H1 (cell line): ENCODE measurements at regions not wholly inside any gene's neighbourhood (a gene's known extent, or its start where the extent isn't known, plus 50 kb on each side); places are given as distances from the start of the nearest gene placed in this dataset.

Source experiments
- CTCF ChIA-PET: fragments of 300-600 bp; sonication (Branson Sonifier 250); formaldehyde crosslinking; loops from one replicate; lab custom pipeline; 2021; ENCODE audit not compliant: partially characterized antibody; lab: Charles Lee
- POLR2A ChIA-PET: fragments of 300-600 bp; sonication (Branson Sonifier 250); formaldehyde crosslinking; loops from one replicate; lab custom pipeline; 2021; ENCODE audit warnings: inconsistent platforms; ENCODE audit not compliant: partially characterized antibody; lab: Charles Lee
- DNase-seq, 2 experiments: peaks; one replicate each; pipeline versions ENCODE4 v3.0.0 to v3.0.0-alpha.2; 2010 to 2022; ENCODE audit warnings: low spot score in 2 of 2, low read depth in 1 of 2, mixed read lengths in 1 of 2
- FAIRE-seq: peaks from 2 replicates; lab custom pipeline; 2011; peaks lifted over from hg19 to GRCh38; lab: Jason Lieb, UNC
- H2AFZ ChIP-seq: 2 replicates; pipeline ENCODE4 v1.8.1; 2012; ENCODE audit warnings: low read length, inconsistent platforms
- H2AK5ac ChIP-seq: 2 replicates; pipeline ENCODE4 v1.6.1; 2013; ENCODE audit warnings: low read depth, low read length
- H2BK120ac ChIP-seq: replicated peaks from 2 replicates; pipeline ENCODE3; 2013; ENCODE audit warnings: low read depth, low read length, inconsistent platforms
- H2BK12ac ChIP-seq: 2 replicates; pipeline ENCODE4 v1.6.1; 2013; ENCODE audit warnings: low read depth, low read length
- H2BK15ac ChIP-seq: 2 replicates; pipeline ENCODE4 v1.6.1; 2013; ENCODE audit warnings: low read length
- H2BK20ac ChIP-seq: 2 replicates; pipeline ENCODE4 v1.6.1; 2013; ENCODE audit warnings: low read length
- H2BK5ac ChIP-seq: 2 replicates; pipeline ENCODE4 v1.6.1; 2013; ENCODE audit warnings: low read depth, low read length
- H3K14ac ChIP-seq: 2 replicates; pipeline ENCODE4 v1.6.1; 2013; ENCODE audit warnings: inconsistent platforms; ENCODE audit not compliant: insufficient read length
- H3K18ac ChIP-seq: 2 replicates; pipeline ENCODE4 v1.6.1; 2013; ENCODE audit warnings: low read length; ENCODE audit errors: extremely low read depth
- H3K23ac ChIP-seq: 2 replicates; pipeline ENCODE4 v1.6.1; 2013; ENCODE audit warnings: inconsistent platforms; ENCODE audit not compliant: insufficient read length
- H3K23me2 ChIP-seq: 2 replicates; pipeline ENCODE4 v1.6.1; 2013; ENCODE audit warnings: low read depth, low read length
- H3K27ac ChIP-seq: 2 replicates; pipeline ENCODE4 v1.6.1; 2011; ENCODE audit warnings: low read depth, low read length, inconsistent platforms
- H3K27me3 ChIP-seq, 4 experiments: replicated peaks in 1 of 4; 1 replicate in 1 of 4; 2 replicates in 3 of 4; pipeline versions ENCODE4 v1.6.1 to v1.8.1; 2011 to 2013; ENCODE audit warnings: low read length in 3 of 4, mild to moderate bottlenecking in 3 of 4, inconsistent platforms in 2 of 4, mixed read lengths in 2 of 4, moderate library complexity in 1 of 4; ENCODE audit not compliant: control insufficient read depth in 3 of 4, insufficient read depth in 3 of 4; ENCODE audit errors: extremely low read depth in 1 of 4
- H3K36me3 ChIP-seq, 4 experiments: 2 replicates each; pipeline versions ENCODE4 v1.6.1 to v1.8.1; 2011 to 2013; ENCODE audit warnings: mild to moderate bottlenecking in 4 of 4, low read length in 3 of 4, moderate library complexity in 2 of 4, control low read depth in 1 of 4, inconsistent platforms in 1 of 4; ENCODE audit not compliant: insufficient read depth in 4 of 4, control insufficient read depth in 2 of 4
- H3K4ac ChIP-seq: replicated peaks from 2 replicates; pipeline ENCODE3; 2013; ENCODE audit warnings: low read length, low read depth, mixed read lengths, inconsistent platforms; ENCODE audit not compliant: insufficient read length
- H3K4me1 ChIP-seq, 4 experiments: replicated peaks in 1 of 4; 1 replicate in 1 of 4; 2 replicates in 3 of 4; pipeline versions ENCODE4 v1.6.1 to v1.8.1; 2011 to 2013; ENCODE audit warnings: low read length in 3 of 4, inconsistent platforms in 2 of 4, mixed read lengths in 1 of 4; ENCODE audit not compliant: insufficient read depth in 4 of 4, control insufficient read depth in 3 of 4
- H3K4me2 ChIP-seq, 2 experiments: 2 replicates each; pipeline versions ENCODE4 v1.6.1 to v1.8.1; 2011 to 2013; ENCODE audit warnings: low read depth in 2 of 2, low read length in 2 of 2, control low read depth in 1 of 2, inconsistent platforms in 1 of 2, mild to moderate bottlenecking in 1 of 2; ENCODE audit not compliant: insufficient read depth in 1 of 2
- H3K4me3 ChIP-seq, 4 experiments: fragments of 200-600, 300-600 bp in 1 of 4; sonication (generic), shearing (Covaris generic), sonication (Bioruptor Twin) in 1 of 4; 2 replicates each; pipeline versions ENCODE4 v1.5.1 to v1.8.1; 2011 to 2016; ENCODE audit warnings: low read length in 4 of 4, low read depth in 3 of 4, control low read depth in 2 of 4, inconsistent platforms in 2 of 4, mild to moderate bottlenecking in 2 of 4, mixed read lengths in 1 of 4, moderate library complexity in 1 of 4; ENCODE audit not compliant: insufficient read depth in 2 of 4; ENCODE audit errors: extremely low read depth in 1 of 4
- H3K56ac ChIP-seq: replicated peaks from 2 replicates; pipeline ENCODE3; 2013; ENCODE audit warnings: low read depth, mild to moderate bottlenecking, mixed read lengths, low read length, inconsistent platforms; ENCODE audit not compliant: insufficient read length
- H3K79me1 ChIP-seq: 2 replicates; pipeline ENCODE4 v1.6.1; 2013; ENCODE audit warnings: low read depth, low read length, control low read depth
- H3K79me2 ChIP-seq, 2 experiments: 2 replicates each; pipeline versions ENCODE4 v1.6.1 to v1.8.1; 2012 to 2013; ENCODE audit warnings: low read length in 2 of 2, mild to moderate bottlenecking in 2 of 2, inconsistent platforms in 1 of 2; ENCODE audit not compliant: insufficient read depth in 2 of 2, control insufficient read depth in 1 of 2
- H3K9ac ChIP-seq, 4 experiments: replicated peaks in 1 of 4; 1 replicate in 1 of 4; 2 replicates in 3 of 4; pipeline versions ENCODE4 v1.6.1 to v1.8.1; 2011 to 2013; ENCODE audit warnings: low read depth in 3 of 4, low read length in 3 of 4, control low read depth in 2 of 4, mild to moderate bottlenecking in 2 of 4, moderate library complexity in 2 of 4, inconsistent platforms in 1 of 4; ENCODE audit errors: extremely low read depth in 1 of 4
- H3K9me3 ChIP-seq, 2 experiments: 2 replicates each; pipeline versions ENCODE4 v1.6.1 to v1.8.1; 2012 to 2013; ENCODE audit warnings: mild to moderate bottlenecking in 2 of 2, moderate library complexity in 2 of 2, control low read depth in 1 of 2, inconsistent platforms in 1 of 2, low read depth in 1 of 2, low read length in 1 of 2, mixed read lengths in 1 of 2; ENCODE audit not compliant: insufficient read depth in 2 of 2
- H4K20me1 ChIP-seq, 2 experiments: replicated peaks in 1 of 2; 2 replicates each; pipeline versions ENCODE3 to v1.8.1; 2011 to 2013; ENCODE audit warnings: inconsistent platforms in 2 of 2, low read length in 2 of 2, mild to moderate bottlenecking in 1 of 2; ENCODE audit not compliant: insufficient read depth in 2 of 2, control insufficient read depth in 1 of 2
- H4K5ac ChIP-seq: 2 replicates; pipeline ENCODE4 v1.6.1; 2013; ENCODE audit warnings: low read length, low read depth, mixed read lengths, inconsistent platforms; ENCODE audit not compliant: insufficient read length
- H4K8ac ChIP-seq: 2 replicates; pipeline ENCODE4 v1.8.0; 2013; ENCODE audit warnings: mild to moderate bottlenecking, moderate library complexity, low read length, inconsistent platforms; ENCODE audit not compliant: insufficient read depth; ENCODE audit errors: extremely low read depth
- H4K91ac ChIP-seq: replicated peaks from 2 replicates; pipeline ENCODE3; 2013; ENCODE audit warnings: low read length, mixed read lengths, inconsistent platforms; ENCODE audit not compliant: insufficient read length
- CHD1 ChIP-seq: IDR thresholded peaks from 2 replicates; pipeline ENCODE4 v1.6.1; 2012; ENCODE audit warnings: low read depth, low read length, improper control_type of control experiment
- JUND ChIP-seq: IDR thresholded peaks from 2 replicates; pipeline ENCODE4 v1.6.1; 2011; ENCODE audit warnings: mild to moderate bottlenecking, improper control_type of control experiment, low read length
- TAF1 ChIP-seq: IDR thresholded peaks from 2 replicates; pipeline ENCODE4 v1.6.1; 2011; ENCODE audit warnings: mild to moderate bottlenecking, low read depth, low read length
- YY1 ChIP-seq: IDR thresholded peaks from 2 replicates; pipeline ENCODE4 v1.6.1; 2011; ENCODE audit warnings: low read depth, mild to moderate bottlenecking, low read length
- whole genome bisulfite sequencing, 2 experiments: shearing (Covaris generic) in 1 of 2; methylation state at CpG; one replicate each; pipeline versions ENCODE4 v1.1.6 to v1.1.7; 2013 to 2015; ENCODE audit warnings: low lambda C conversion rate in 2 of 2, mixed read lengths in 2 of 2, inconsistent platforms in 1 of 2, low coverage in 1 of 2, missing lambda C conversion rate in 1 of 2; ENCODE audit not compliant: insufficient replicate concordance in 2 of 2, insufficient coverage in 1 of 2, insufficient read length in 1 of 2; ENCODE audit errors: extremely low coverage in 1 of 2, missing lambda C conversion rate in 1 of 2; 5-methylcytosine and 5-hydroxymethylcytosine counted together

DNA sequence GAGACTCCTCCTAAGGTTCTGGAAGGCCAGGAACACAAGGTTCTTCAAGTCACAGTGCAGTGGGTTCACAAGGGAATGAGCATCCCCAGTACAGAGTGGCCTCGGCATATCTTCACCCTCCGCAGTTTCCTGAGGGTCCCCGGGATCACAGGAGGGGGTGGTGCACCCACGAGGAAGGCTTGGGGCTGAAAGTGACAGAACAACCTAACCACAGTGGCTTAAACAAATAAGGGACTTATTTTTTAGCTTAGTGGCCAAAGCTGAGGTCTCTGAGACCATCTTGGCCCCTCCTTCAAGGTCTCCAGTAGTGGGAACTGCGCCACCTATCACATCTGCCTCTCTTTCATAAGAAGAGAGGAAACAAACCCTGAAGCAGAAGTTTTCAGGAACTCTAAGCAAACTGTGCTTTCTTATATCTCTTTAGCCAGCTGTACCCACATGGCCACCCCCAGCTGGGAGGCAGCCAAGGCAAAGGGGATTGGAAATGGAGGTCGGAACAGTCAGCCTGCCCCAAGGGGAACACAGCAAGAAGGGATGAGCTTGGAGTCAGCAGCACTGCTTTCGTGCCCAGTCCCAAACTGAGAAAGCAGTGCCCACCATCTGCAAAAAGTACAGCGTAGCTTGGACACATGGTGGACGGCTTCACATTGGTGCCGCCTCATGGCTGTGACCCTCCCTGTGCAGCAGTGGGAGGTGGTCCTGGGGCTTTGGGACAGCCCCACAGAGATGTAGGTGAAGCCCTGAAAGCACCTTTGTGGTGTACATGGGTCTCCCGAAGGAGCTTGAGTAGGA, 260.0 kb upstream of the ID2 start:
- no peak overlapping the region for H3K4me2 ChIP-seq
- no peak overlapping the region for H3K4ac ChIP-seq
- no peak overlapping the region for H4K5ac ChIP-seq
- no peak overlapping the region for H3K27ac ChIP-seq
- H2BK120ac ChIP-seq, result no peak overlapping the region
- no peaks in the 10 kb centered on the region for H3K36me3 ChIP-seq
- no peak overlapping the region for H2AK5ac ChIP-seq
- H3K23ac ChIP-seq, result no peak overlapping the region
- H3K27me3 ChIP-seq, result no peaks in the 10 kb centered on the region
- no peaks in the 10 kb centered on the region for H3K79me2 ChIP-seq
- H3K4me3 ChIP-seq, result no peak overlapping the region
- ChIA-PET POLR2A (no interaction called here), CTCF (interaction anchor here (0.8 to 1.3 kb wide), 3 partner anchors 12 to 54 kb away, joined by 3 read pairs; no protein-coding TSS in a partner anchor)
- no peak overlapping the region for H2BK5ac ChIP-seq
- H4K20me1 ChIP-seq, result no peaks in the 10 kb centered on the region
- H3K18ac ChIP-seq, result no peak overlapping the region
- H4K8ac ChIP-seq, result no peak overlapping the region; the same call in 1 of the 2 replicates
- H3K9ac ChIP-seq, result no peak overlapping the region
- H3K4me1 ChIP-seq, result peaks cover 0 to 3% (median 0%) of the 10 kb centered on the region in 4 experiments; a peak in 1 of 7 replicates
- H3K14ac ChIP-seq, result no peak overlapping the region
- H3K9me3 ChIP-seq, result no peaks in the 10 kb centered on the region; a peak in 1 of 4 replicates
- H2BK12ac ChIP-seq, result 0 out of 2 replicates have a peak overlapping the region, but pooled peaks have one; percentile 20
- no peak for FAIRE-seq
- no peak for DNase-seq
- H3K56ac ChIP-seq, result no peak overlapping the region
- H3K23me2 ChIP-seq, result no peaks in the 10 kb centered on the region
- H4K91ac ChIP-seq, result no peak overlapping the region
- no peaks in the 10 kb centered on the region for H3K79me1 ChIP-seq
- H2BK20ac ChIP-seq, result no peak overlapping the region
- 88% methylated on average over 11 of the region's 11 CpGs; no CpG with 5 or more reads in 1 of the 2 experiments for WGBS, 2 experiments
- H2BK15ac ChIP-seq, result no peak overlapping the region
- H2AFZ ChIP-seq, result no peak overlapping the region
- no peak for TF ChIP-seq YY1
- TF ChIP-seq JUND, result no peak
- TF ChIP-seq TAF1, result no peak
- no peak for TF ChIP-seq CHD1
